ENCODE measurements at regions not wholly inside any gene's neighbourhood (a gene's known extent, or its start where the extent isn't known, plus 50 kb on each side); places are given as distances from the start of the nearest gene placed in this dataset.

DNA sequence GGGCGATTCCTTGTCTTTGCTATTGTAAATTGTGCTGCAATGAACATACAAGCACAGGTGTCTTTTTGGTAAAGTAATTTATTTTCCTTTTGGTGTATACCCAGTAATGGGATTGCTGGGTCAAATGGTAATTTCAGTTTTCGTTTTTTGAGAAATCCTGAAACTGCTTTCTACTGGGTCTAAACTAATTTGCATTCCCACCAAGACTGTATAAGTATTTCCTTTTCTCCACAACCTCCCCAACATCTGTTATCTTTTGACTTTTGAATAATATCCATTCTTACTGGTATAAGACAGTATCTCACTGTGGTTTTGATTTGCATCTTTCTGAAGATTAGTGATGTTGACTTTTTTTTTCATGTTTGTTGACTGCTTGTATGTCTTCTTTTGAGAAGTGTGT, 2506.0 kb downstream of the PCDH7 start:
- Histone ChIP-seq H3K4me1 (ENCODE audit: control insufficient read depth, insufficient read depth, low read length) (no peaks in the 10 kb centered on the region), H3K27ac (ENCODE audit: low read length) (no peak overlapping the region), H3K27me3 (ENCODE audit: control insufficient read depth, insufficient read depth, low read length) (no peaks in the 10 kb centered on the region), H3K9me3 (ENCODE audit: control insufficient read depth, insufficient read depth, low read length) (no peaks in the 10 kb centered on the region), H3K36me3 (ENCODE audit: control insufficient read depth, insufficient read depth, low read length) (no peaks in the 10 kb centered on the region), H3K4me3 (ENCODE audit: low read length) (no peak overlapping the region)
- DNase-seq (ENCODE audit: low read depth, low spot score): no peak
- WGBS (ENCODE audit: insufficient coverage, insufficient read length): no CpG with 5 or more reads among the region's 2 CpGs

DNA sequence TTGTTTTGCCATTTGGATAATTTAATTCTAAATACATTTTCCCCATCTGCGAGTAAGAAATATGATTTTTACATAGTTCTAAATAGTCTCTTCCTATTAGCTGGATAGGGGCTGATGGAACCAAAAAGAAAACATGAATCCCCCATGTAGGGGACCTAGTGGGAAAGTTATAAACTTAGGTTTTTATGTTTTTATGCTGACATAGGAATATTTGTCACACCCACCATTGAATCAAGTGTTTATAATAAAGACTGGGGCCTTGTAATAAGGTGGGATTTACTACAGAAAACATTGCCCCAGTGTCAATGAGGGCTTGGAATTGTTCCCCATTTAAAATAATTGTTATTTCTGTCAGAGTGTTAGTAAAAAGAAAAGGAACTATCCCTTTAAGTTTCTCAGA, 2506.6 kb downstream of the PCDH7 start:
- Histone ChIP-seq H3K27me3 (ENCODE audit: control insufficient read depth, insufficient read depth, low read length) (no peaks in the 10 kb centered on the region), H3K4me1 (ENCODE audit: control insufficient read depth, insufficient read depth, low read length) (no peaks in the 10 kb centered on the region), H3K36me3 (ENCODE audit: control insufficient read depth, insufficient read depth, low read length) (no peaks in the 10 kb centered on the region), H3K27ac (ENCODE audit: low read length) (no peak overlapping the region), H3K4me3 (ENCODE audit: low read length) (no peak overlapping the region), H3K9me3 (ENCODE audit: control insufficient read depth, insufficient read depth, low read length) (no peaks in the 10 kb centered on the region)
- WGBS (ENCODE audit: insufficient coverage, insufficient read length): no CpG with 5 or more reads among the region's 1 CpG
- no peak for DNase-seq (ENCODE audit: low read depth, low spot score)

DNA sequence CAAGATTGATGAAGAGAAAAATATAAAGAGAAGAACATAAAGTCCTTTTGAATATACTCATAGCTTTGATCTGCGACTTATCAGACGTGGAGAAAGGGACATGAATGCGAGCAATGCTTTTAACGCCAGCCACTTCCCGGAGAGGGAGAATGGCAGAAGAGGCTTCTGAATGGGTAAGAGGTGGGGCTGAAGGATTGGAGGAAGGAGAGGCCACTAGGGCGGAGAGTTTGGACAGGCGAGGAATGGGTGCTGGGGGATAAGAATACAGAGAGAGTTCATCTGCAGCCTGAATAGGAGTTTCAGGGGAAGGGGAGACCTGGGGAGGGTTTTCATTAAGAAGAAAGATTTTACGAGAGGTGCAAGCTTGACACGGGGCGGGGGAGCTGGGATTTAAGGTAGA, 2534.9 kb downstream of the PCDH7 start:
- Histone ChIP-seq H3K36me3 (ENCODE audit: control insufficient read depth, insufficient read depth, low read length) (no peaks in the 10 kb centered on the region), H3K27me3 (ENCODE audit: control insufficient read depth, insufficient read depth, low read length) (no peaks in the 10 kb centered on the region), H3K27ac (ENCODE audit: low read length) (no peak overlapping the region), H3K4me1 (ENCODE audit: control insufficient read depth, insufficient read depth, low read length) (no peaks in the 10 kb centered on the region), H3K9me3 (ENCODE audit: control insufficient read depth, insufficient read depth, low read length) (no peaks in the 10 kb centered on the region), H3K4me3 (ENCODE audit: low read length) (no peak overlapping the region)
- no peak for DNase-seq (ENCODE audit: low read depth, low spot score)
- no CpG with 5 or more reads among the region's 10 CpGs for WGBS (ENCODE audit: insufficient coverage, insufficient read length)

DNA sequence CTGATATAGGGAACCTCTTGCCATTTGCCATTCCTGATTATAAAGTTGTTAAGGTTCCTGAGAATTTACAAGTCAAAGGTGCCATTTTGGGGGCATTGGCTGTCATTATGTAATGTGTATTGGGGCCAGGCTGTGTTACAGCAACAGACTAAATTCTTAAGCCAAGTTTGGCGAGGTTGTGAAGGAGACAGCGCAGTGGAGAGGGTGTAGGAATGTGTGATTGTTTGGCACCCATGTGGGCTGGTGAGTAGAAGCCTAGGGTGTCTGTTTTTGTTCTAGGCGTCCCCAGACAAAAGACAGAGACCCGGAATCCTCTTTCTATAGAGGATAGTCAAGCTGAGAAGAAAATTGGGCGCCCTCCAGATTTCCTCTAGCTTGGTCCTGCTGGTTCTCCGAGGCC, 2535.3 kb downstream of the PCDH7 start:
- no peak for DNase-seq (ENCODE audit: low read depth, low spot score)
- WGBS (ENCODE audit: insufficient coverage, insufficient read length): no CpG with 5 or more reads among the region's 6 CpGs
- Histone ChIP-seq H3K9me3 (ENCODE audit: control insufficient read depth, insufficient read depth, low read length) (no peaks in the 10 kb centered on the region), H3K4me3 (ENCODE audit: low read length) (no peak overlapping the region), H3K4me1 (ENCODE audit: control insufficient read depth, insufficient read depth, low read length) (no peaks in the 10 kb centered on the region), H3K36me3 (ENCODE audit: control insufficient read depth, insufficient read depth, low read length) (no peaks in the 10 kb centered on the region), H3K27me3 (ENCODE audit: control insufficient read depth, insufficient read depth, low read length) (no peaks in the 10 kb centered on the region), H3K27ac (ENCODE audit: low read length) (no peak overlapping the region)

DNA sequence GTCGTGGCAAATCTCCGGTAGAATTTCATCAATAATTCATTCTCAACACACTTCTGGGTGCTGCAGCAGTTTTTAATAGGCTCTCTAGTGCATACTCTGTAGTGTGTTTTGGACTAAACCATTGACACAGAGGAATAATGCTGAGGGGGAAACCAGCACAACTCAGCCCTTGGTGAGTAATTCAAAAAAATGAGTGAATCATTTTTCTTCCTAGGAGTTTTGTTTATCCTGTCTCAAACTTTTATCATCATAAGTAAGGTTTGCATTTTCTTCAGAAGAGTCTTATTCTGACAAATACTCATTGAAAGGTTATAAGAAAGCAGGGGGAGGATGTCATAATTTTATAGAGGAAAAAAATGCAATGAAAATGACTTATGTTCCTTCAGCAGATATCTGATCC, 2542.7 kb downstream of the PCDH7 start:
- no peaks in the 10 kb centered on the region for H3K27me3 ChIP-seq (ENCODE audit: control insufficient read depth, insufficient read depth, low read length)
- H3K4me1 ChIP-seq (ENCODE audit: control insufficient read depth, insufficient read depth, low read length): no peaks in the 10 kb centered on the region
- H3K9me3 ChIP-seq (ENCODE audit: control insufficient read depth, insufficient read depth, low read length): no peaks in the 10 kb centered on the region
- H3K4me3 ChIP-seq (ENCODE audit: low read length): no peak overlapping the region
- H3K27ac ChIP-seq (ENCODE audit: low read length): no peak overlapping the region
- WGBS (ENCODE audit: insufficient coverage, insufficient read length): no CpG with 5 or more reads among the region's 2 CpGs
- no peak for DNase-seq (ENCODE audit: low read depth, low spot score)
- H3K36me3 ChIP-seq (ENCODE audit: control insufficient read depth, insufficient read depth, low read length): no peaks in the 10 kb centered on the region

DNA sequence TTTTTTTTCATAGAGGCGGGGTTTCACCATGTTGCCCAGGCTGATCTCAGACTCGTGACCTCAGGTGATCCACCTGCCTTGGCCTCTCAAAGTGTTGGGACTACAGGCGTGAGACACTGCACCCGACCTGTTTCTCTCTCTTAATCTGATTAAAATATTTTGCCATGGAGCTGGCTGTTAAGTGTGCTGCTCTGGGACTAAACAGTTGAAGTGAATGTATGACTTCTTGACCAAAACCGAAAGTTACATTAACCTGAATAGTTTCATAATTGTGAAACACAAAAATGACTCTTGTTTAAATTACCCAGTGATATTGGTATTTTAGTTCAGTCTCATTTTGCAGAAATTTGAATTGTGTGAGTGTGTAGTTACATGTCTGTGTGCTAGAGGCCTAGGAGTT, 2548.6 kb downstream of the PCDH7 start:
- DNase-seq (ENCODE audit: low read depth, low spot score): no peak
- Histone ChIP-seq H3K9me3 (ENCODE audit: control insufficient read depth, insufficient read depth, low read length) (no peaks in the 10 kb centered on the region), H3K27me3 (ENCODE audit: control insufficient read depth, insufficient read depth, low read length) (no peaks in the 10 kb centered on the region), H3K4me3 (ENCODE audit: low read length) (no peak overlapping the region), H3K4me1 (ENCODE audit: control insufficient read depth, insufficient read depth, low read length) (no peaks in the 10 kb centered on the region), H3K27ac (ENCODE audit: low read length) (no peak overlapping the region), H3K36me3 (ENCODE audit: control insufficient read depth, insufficient read depth, low read length) (no peaks in the 10 kb centered on the region)
- no CpG with 5 or more reads among the region's 5 CpGs for WGBS (ENCODE audit: insufficient coverage, insufficient read length)

DNA sequence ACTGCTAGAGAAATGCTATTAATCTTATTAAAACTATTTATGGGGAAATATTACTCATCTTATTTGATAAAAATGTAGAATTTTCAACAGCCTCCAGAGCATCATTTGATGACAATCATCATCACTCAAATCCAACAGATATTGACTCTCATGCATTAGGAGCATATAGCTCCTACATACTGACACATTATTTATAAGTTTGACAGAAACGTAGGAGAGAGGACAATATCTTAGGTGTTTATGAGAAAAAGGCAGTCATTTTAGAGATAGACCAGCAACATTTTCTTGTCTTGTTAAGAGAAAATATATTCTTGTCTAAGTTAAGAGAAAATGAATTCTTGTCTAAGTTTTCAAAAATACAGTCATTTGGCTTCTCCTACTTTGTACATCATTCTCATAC, 2550.2 kb downstream of the PCDH7 start:
- no peak for DNase-seq (ENCODE audit: low read depth, low spot score)
- no peaks in the 10 kb centered on the region for H3K4me1 ChIP-seq (ENCODE audit: control insufficient read depth, insufficient read depth, low read length)
- H3K9me3 ChIP-seq (ENCODE audit: control insufficient read depth, insufficient read depth, low read length): no peaks in the 10 kb centered on the region
- H3K4me3 ChIP-seq (ENCODE audit: low read length): no peak overlapping the region
- WGBS (ENCODE audit: insufficient coverage, insufficient read length): no CpG with 5 or more reads among the region's 1 CpG
- no peaks in the 10 kb centered on the region for H3K27me3 ChIP-seq (ENCODE audit: control insufficient read depth, insufficient read depth, low read length)
- H3K27ac ChIP-seq (ENCODE audit: low read length): no peak overlapping the region
- H3K36me3 ChIP-seq (ENCODE audit: control insufficient read depth, insufficient read depth, low read length): no peaks in the 10 kb centered on the region

DNA sequence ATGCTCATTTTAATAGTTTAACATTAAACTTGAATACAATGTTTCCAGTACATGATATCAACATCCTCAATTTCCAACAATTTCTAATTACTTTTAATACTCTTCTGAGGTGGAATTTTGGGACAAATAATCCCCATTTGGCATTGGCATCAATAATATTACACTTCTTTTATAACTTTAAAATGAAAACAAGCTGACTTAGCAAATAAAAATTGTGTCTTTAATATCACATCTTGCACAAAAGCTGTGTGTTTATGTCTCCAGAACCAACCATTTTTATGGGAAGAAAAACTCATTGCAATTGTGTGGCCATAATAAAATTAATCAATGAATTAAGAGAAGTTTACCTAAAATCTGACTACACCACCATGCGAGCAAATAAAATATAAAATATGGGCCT, 2552.6 kb downstream of the PCDH7 start:
- no peak overlapping the region for H3K4me3 ChIP-seq (ENCODE audit: low read length)
- H3K36me3 ChIP-seq (ENCODE audit: control insufficient read depth, insufficient read depth, low read length): no peaks in the 10 kb centered on the region
- no peaks in the 10 kb centered on the region for H3K4me1 ChIP-seq (ENCODE audit: control insufficient read depth, insufficient read depth, low read length)
- DNase-seq (ENCODE audit: low read depth, low spot score): no peak
- H3K27me3 ChIP-seq (ENCODE audit: control insufficient read depth, insufficient read depth, low read length): no peaks in the 10 kb centered on the region
- no peak overlapping the region for H3K27ac ChIP-seq (ENCODE audit: low read length)
- H3K9me3 ChIP-seq (ENCODE audit: control insufficient read depth, insufficient read depth, low read length): no peaks in the 10 kb centered on the region
- no CpG with 5 or more reads among the region's 1 CpG for WGBS (ENCODE audit: insufficient coverage, insufficient read length)

DNA sequence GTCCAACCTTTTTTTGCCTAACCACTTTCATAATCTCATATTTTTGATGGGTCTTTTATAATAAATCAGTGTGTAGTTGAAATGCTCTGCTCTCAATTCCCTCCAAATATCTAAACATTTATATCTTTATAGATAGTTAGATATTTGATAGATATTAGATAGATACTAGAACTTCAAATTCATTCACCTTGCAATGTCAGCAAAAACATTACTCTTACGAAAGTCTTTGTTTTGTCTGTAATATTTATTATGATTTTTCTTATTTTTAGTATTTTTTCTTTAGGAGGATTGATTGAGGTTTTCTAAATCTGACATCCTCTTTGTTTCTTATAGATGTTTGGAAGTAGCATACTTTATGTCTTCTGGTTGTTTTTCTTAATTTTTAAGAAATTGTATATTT, 2563.6 kb downstream of the PCDH7 start:
- no CpG with 5 or more reads among the region's 1 CpG for WGBS (ENCODE audit: insufficient coverage, insufficient read length)
- Histone ChIP-seq H3K9me3 (ENCODE audit: control insufficient read depth, insufficient read depth, low read length) (no peaks in the 10 kb centered on the region), H3K4me1 (ENCODE audit: control insufficient read depth, insufficient read depth, low read length) (no peaks in the 10 kb centered on the region), H3K36me3 (ENCODE audit: control insufficient read depth, insufficient read depth, low read length) (no peaks in the 10 kb centered on the region), H3K27ac (ENCODE audit: low read length) (no peak overlapping the region), H3K4me3 (ENCODE audit: low read length) (no peak overlapping the region), H3K27me3 (ENCODE audit: control insufficient read depth, insufficient read depth, low read length) (no peaks in the 10 kb centered on the region)
- DNase-seq (ENCODE audit: low read depth, low spot score): no peak

DNA sequence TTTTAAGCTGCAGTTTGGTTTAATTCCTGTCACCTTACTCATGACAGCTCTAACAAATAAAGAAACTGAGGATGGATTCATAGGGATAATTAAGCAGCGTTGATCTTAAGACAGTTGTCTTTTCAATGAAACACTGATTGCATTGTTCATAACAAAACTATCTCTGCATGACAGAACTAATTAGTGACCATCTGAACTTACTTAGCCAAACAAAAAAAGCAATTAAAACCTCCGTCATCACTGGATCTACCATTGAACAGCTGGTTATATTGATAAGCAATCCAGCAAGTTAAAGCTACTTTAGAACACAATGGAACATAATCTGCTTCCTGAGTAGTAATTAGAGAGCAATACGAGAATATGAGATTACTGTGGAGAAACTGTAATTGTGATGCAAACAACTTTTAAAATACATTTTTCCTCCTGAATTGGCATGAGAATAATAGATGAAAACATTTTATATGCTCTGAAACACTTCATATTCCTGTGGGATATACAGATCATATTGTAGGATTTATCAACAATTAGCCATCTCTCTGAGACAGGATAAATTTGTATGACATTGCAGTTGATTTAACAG, 2576.8 kb downstream of the PCDH7 start:
- no peak overlapping the region for H3K27ac ChIP-seq (ENCODE audit: low read length)
- H3K4me3 ChIP-seq (ENCODE audit: low read length): no peak overlapping the region
- no peak for DNase-seq (ENCODE audit: low read depth, low spot score)
- no peaks in the 10 kb centered on the region for H3K27me3 ChIP-seq (ENCODE audit: control insufficient read depth, insufficient read depth, low read length)
- H3K9me3 ChIP-seq (ENCODE audit: control insufficient read depth, insufficient read depth, low read length): no peaks in the 10 kb centered on the region
- WGBS (ENCODE audit: insufficient coverage, insufficient read length): no CpG with 5 or more reads among the region's 3 CpGs
- H3K36me3 ChIP-seq (ENCODE audit: control insufficient read depth, insufficient read depth, low read length): no peaks in the 10 kb centered on the region
- H3K4me1 ChIP-seq (ENCODE audit: control insufficient read depth, insufficient read depth, low read length): no peaks in the 10 kb centered on the region; the same call in 1 of the 2 replicates

DNA sequence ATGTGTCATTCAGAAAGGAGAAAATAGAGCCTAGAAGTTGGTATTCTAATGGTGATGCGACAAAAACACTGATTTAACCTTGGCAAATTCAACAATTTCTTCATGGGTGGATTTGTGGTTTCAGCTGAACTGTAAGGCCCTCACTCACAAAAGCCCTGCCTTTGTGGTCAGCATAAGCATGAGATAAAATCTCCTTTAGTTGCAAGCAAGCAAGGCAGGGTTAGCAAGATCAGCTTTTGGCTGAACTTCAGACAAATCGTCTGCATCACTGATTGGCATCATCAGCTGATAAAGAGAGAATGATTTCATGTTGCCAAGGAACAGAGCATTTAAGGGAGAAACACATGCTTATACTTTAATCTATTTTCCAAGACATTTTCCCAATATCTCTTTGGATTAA, 2582.2 kb downstream of the PCDH7 start:
- no peak for DNase-seq (ENCODE audit: low read depth, low spot score)
- no CpG with 5 or more reads among the region's 2 CpGs for WGBS (ENCODE audit: insufficient coverage, insufficient read length)

More for the DNA sequence above, 2582.2 kb downstream of the PCDH7 start:
- H3K4me3 ChIP-seq (ENCODE audit: low read length): no peak overlapping the region
- H3K27ac ChIP-seq (ENCODE audit: low read length): no peak overlapping the region
- H3K4me1 ChIP-seq (ENCODE audit: control insufficient read depth, insufficient read depth, low read length): no peaks in the 10 kb centered on the region
- no peaks in the 10 kb centered on the region for H3K36me3 ChIP-seq (ENCODE audit: control insufficient read depth, insufficient read depth, low read length)
- no peaks in the 10 kb centered on the region for H3K9me3 ChIP-seq (ENCODE audit: control insufficient read depth, insufficient read depth, low read length)
- H3K27me3 ChIP-seq (ENCODE audit: control insufficient read depth, insufficient read depth, low read length): no peaks in the 10 kb centered on the region

Measured in iPS DF 6.9 (cell line).